NB4 (cell line): ENCODE measurements at regions not wholly inside any gene's neighbourhood (a gene's known extent, or its start where the extent isn't known, plus 50 kb on each side); places are given as distances from the start of the nearest gene placed in this dataset.

Source experiments
- DNase-seq: peaks from one replicate; pipeline ENCODE4 v3.0.0; 2010; ENCODE audit warnings: low read depth
- H3K4me3 ChIP-seq: one replicate; pipeline ENCODE4 v1.5.1; 2011; ENCODE audit warnings: mild to moderate bottlenecking, low read depth, low read length, moderate library complexity
- MYC ChIP-seq: IDR thresholded peaks from 2 replicates; pipeline ENCODE4 v1.6.1; 2011; ENCODE audit warnings: low read depth, low read length
- POLR2A ChIP-seq: IDR thresholded peaks from 2 replicates; pipeline ENCODE4 v1.6.1; 2011; ENCODE audit warnings: mild to moderate bottlenecking; ENCODE audit not compliant: insufficient read length; ENCODE audit errors: extremely low read depth
- TF ChIP-seq, protein P1 (sequence below): IDR thresholded peaks from 2 replicates; pipeline ENCODE4 v1.6.1; 2011; ENCODE audit warnings: low read depth, low read length
- TF ChIP-seq, protein P2 (sequence below): IDR thresholded peaks from one replicate; pipeline ENCODE4 v1.5.1; 2012; ENCODE audit warnings: low read depth, low read length

DNA sequence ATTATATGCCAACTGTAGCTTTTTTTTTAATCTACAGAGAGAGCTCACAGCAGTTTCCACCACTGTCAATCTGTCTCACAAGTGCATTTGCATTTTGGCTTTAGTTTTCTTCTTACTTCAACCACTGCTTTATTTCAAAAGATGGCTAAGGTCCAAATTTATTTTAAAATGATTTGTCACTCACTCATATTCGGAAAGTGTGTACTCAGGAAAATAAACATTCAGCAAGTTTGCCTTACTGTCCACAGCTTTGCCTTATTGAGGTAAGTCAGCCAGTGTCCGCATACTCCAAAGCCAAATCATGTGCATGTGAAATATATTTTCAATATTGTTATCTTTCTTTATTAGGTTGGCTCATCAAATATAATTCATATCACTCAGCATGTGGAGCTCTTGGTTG, 240.7 kb upstream of the ARHGEF26 start:
- no peak for TF ChIP-seq MYC
- TF ChIP-seq, protein P1, sequence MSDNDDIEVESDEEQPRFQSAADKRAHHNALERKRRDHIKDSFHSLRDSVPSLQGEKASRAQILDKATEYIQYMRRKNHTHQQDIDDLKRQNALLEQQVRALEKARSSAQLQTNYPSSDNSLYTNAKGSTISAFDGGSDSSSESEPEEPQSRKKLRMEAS: no peak
- TF ChIP-seq POLR2A: no peak
- TF ChIP-seq, protein P2, sequence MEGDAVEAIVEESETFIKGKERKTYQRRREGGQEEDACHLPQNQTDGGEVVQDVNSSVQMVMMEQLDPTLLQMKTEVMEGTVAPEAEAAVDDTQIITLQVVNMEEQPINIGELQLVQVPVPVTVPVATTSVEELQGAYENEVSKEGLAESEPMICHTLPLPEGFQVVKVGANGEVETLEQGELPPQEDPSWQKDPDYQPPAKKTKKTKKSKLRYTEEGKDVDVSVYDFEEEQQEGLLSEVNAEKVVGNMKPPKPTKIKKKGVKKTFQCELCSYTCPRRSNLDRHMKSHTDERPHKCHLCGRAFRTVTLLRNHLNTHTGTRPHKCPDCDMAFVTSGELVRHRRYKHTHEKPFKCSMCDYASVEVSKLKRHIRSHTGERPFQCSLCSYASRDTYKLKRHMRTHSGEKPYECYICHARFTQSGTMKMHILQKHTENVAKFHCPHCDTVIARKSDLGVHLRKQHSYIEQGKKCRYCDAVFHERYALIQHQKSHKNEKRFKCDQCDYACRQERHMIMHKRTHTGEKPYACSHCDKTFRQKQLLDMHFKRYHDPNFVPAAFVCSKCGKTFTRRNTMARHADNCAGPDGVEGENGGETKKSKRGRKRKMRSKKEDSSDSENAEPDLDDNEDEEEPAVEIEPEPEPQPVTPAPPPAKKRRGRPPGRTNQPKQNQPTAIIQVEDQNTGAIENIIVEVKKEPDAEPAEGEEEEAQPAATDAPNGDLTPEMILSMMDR: no peak
- DNase-seq: no peak
- no peak overlapping the region for H3K4me3 ChIP-seq

DNA sequence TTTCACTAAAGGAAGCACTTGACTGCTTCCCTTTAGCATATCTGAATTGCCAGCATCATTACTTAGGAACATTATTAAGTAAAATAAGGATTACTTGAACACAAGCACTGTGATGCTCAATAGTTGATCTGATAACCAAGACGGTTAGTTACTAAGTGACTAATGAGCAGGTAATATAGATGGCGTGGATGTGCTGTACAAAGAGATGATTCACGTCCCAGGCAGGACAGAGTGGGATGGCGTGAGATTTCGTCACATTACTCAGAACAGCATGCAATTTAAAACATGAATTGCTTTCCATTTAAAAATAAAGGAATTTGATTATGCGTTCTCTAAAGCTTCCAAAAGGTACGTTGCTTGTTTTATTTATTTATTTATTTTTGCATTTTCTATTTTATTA, 240.0 kb upstream of the ARHGEF26 start:
- H3K4me3 ChIP-seq: no peak overlapping the region
- TF ChIP-seq, protein P2: no peak
- no peak for TF ChIP-seq POLR2A
- no peak for DNase-seq

DNA sequence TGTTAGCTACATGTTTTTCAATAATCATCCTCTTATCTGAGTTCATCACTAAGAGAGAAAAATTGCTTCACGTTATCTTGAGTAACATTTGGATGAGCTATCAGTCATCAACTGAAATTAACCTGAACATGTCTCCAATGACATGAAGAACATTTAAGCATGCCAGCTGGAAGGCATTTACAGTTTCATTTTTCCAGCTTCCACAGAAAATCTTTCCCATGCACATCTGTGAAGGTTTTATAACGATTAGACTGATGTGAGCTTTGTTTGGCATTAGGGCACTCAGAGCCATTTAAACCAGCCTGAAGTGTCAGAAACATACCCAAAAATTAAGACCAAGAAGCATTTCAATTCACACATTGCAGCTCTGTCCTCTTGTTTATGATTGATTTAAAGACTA, 235.8 kb upstream of the ARHGEF26 start:
- no peak for DNase-seq
- TF ChIP-seq, protein P1: no peak
- TF ChIP-seq, protein P2: no peak
- TF ChIP-seq MYC (no peak), POLR2A (no peak)
- no peak overlapping the region for H3K4me3 ChIP-seq

DNA sequence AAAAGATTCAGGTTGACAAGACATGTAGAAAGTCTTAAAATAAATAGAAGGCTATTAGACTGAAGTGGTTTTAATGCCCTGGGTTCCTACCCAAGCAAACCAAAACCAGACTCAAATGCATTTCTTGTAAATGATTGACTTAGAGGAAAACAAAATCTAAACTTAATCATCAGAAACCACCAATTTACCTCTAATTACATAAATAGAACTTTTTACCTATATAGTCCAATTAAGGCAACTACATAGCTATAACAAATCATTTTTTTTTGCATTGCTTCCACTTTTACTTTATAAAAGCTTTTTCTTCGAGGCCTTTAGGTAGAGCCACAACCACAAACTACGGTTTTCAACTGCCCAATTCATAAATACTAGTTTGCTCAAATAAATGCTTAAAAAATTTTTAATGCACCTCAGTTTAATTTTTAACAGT, 231.3 kb upstream of the ARHGEF26 start:
- TF ChIP-seq, protein P2: no peak
- no peak for TF ChIP-seq POLR2A
- TF ChIP-seq, protein P1: no peak
- no peak for TF ChIP-seq MYC
- no peak overlapping the region for H3K4me3 ChIP-seq
- no peak for DNase-seq

DNA sequence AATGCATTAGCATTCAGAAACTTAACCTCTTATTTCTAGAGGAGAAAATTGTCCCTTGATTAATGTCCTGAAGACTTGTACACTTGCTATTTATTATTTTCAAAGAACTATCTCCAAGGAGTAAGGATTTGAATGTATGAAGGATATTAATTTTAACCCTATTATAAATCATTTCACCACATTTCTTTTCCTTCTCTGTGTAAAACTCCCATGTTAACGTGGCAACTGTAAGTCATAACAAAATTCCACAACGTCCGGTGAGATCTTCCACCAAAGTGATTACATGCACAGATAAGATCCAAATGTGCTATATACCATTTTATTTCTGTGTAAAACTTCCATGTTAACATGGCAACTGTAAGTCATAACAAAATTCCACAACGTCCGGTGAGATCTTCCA, 229.1 kb upstream of the ARHGEF26 start:
- no peak for TF ChIP-seq MYC
- TF ChIP-seq, protein P1: no peak
- TF ChIP-seq, protein P2: no peak
- no peak for TF ChIP-seq POLR2A
- no peak overlapping the region for H3K4me3 ChIP-seq
- DNase-seq: no peak

DNA sequence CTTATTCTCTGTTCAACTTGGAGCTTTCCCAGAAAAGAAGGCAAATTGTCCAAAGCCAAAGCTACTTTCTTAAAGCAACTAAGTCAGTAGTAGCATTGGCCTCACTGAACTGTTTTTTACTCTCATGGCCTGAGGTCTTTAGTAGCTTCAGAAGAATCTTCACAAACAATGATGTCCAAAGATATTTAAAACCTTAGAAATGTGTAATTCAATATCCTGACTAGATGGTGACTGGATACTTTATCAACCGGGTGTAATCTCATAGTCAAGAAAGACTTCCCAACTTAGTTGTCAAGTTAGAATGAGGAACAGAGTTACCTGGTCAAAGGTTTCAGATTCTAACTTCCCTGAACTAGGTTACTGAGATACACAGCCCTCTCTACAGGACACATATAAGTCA, 226.3 kb upstream of the ARHGEF26 start:
- TF ChIP-seq MYC: no peak
- TF ChIP-seq, protein P1: no peak
- TF ChIP-seq, protein P2: no peak
- H3K4me3 ChIP-seq: no peak overlapping the region
- DNase-seq: no peak
